Muscle layer of colon (tissue), 2 donors: ENCODE measurements at regions not wholly inside any gene's neighbourhood (a gene's known extent, or its start where the extent isn't known, plus 50 kb on each side); places are given as distances from the start of the nearest gene placed in this dataset.

Experiments used
- H3K27ac ChIP-seq: one replicate; pipeline ENCODE4 v1.7.0; 2013; ENCODE audit warnings: low read depth, mild to moderate bottlenecking, low read length, moderate library complexity
- H3K27me3 ChIP-seq, 2 donors: one replicate each; pipeline ENCODE4 v1.7.0; 2013; ENCODE audit warnings: low read length in 2 of 2, mild to moderate bottlenecking in 2 of 2; ENCODE audit not compliant: insufficient read depth in 2 of 2, control insufficient read depth in 1 of 2
- H3K36me3 ChIP-seq: one replicate; pipeline ENCODE4 v1.7.0; 2013; ENCODE audit warnings: mild to moderate bottlenecking, low read length; ENCODE audit not compliant: insufficient read depth
- H3K4me1 ChIP-seq: one replicate; pipeline ENCODE4 v1.7.0; 2013; ENCODE audit warnings: mild to moderate bottlenecking, low read length; ENCODE audit not compliant: insufficient read depth
- H3K4me3 ChIP-seq, 2 donors: one replicate each; pipeline ENCODE4 v1.7.0; 2013; ENCODE audit warnings: low read length in 2 of 2, low read depth in 1 of 2, mild to moderate bottlenecking in 1 of 2, moderate library complexity in 1 of 2
- H3K9ac ChIP-seq: one replicate; pipeline ENCODE4 v1.7.0; 2013; ENCODE audit warnings: low read length
- H3K9me3 ChIP-seq: one replicate; pipeline ENCODE4 v1.7.0; 2013; ENCODE audit warnings: mild to moderate bottlenecking, low read length
- donor health status: abdominal sarcoma.
- donor health status: Adenocarcinoma of cecum.

DNA sequence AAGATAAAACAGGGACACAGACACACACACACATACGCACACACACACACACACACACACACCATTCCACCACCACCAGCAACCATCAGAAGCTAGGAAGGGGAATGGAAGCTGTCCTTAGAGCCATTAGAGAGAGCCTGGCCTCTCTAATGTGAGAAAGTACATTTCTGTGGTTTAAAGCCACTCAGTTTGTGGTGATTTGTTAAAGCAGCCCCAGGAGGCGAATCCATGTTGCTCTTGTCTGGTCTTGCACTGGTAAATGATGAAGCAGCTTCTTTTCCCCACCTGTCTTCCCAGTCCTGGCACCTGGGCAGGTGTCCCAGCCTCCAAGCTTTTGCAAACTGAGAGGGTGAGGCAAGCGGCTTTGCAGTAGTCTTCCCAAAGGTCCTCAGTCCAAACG is 118.9 kb upstream of the KL start:
- no peaks in the 10 kb centered on the region for H3K27me3 ChIP-seq
- H3K36me3 ChIP-seq, result no peaks in the 10 kb centered on the region
- no peak overlapping the region for H3K9ac ChIP-seq
- H3K4me1 ChIP-seq, result no peaks in the 10 kb centered on the region
- H3K27ac ChIP-seq, result no peak overlapping the region
- H3K9me3 ChIP-seq, result no peaks in the 10 kb centered on the region
- no peak overlapping the region for H3K4me3 ChIP-seq

DNA sequence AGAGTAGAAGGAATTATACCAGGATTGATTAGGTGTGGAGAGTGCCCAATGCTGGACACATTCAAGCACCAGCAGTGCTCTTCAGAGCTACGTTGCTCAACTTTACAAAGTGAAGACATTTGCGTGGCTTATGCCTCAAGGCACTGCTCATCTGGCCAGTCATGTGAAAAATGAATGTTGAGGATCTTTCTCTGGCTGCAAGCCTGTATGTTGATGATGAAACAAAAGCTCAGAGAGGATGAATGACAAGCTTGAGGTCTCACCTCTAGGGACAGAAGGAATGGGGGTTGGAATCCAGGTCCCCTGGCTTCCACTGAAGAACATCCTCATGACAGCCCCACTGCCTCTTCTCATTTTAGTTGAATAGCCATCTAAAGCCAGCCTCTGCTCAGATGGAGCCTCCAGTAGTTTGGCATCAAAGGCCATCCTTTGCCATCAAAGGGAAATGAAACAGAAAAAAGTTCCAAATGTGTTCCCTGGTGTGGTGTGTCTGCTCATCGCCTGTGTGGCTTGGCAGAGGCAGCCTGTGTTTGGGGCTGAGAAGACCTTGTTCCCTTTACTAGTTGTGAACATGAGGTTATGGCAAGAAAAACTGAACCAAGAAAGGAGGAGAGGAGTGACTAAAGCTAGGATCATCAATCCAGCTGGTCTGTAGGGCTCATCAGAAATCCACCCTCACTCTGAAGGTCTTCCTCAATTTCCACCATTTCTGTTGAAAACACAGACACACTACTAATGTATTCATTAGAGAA is 114.0 kb upstream of the KL start:
- H3K9ac ChIP-seq, result no peak overlapping the region

DNA sequence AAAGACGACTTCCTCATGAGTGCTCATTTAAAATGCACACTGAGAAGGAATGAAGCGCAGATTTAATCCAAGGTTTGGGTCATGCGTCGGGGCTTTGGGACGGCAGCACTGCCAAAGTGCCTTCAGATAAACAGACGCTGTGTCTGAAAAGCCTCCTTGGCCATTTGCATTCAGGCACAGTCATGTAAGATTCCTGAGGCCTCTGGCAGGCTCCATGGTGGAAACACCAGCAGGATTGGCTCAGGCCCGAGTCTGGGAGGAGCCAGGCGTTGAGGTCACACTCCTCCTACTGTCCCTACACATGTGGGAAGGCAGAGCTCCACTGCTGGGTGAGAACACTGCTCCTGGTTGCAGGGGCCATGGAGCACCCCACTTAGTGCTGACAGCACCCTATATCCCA is 113.3 kb upstream of the KL start:
- peak overlapping the region; percentile 31 for H3K27ac ChIP-seq
- no peak overlapping the region for H3K9ac ChIP-seq
- H3K27me3 ChIP-seq, result no peaks in the 10 kb centered on the region

More for the DNA sequence above, 114.0 kb upstream of the KL start:
- Histone ChIP-seq H3K27ac (no peak overlapping the region), H3K36me3 (no peaks in the 10 kb centered on the region), H3K27me3 (no peaks in the 10 kb centered on the region), H3K4me3 (no peak overlapping the region), H3K9me3 (no peaks in the 10 kb centered on the region), H3K4me1 (peaks cover 25% of the 10 kb centered on the region)

DNA sequence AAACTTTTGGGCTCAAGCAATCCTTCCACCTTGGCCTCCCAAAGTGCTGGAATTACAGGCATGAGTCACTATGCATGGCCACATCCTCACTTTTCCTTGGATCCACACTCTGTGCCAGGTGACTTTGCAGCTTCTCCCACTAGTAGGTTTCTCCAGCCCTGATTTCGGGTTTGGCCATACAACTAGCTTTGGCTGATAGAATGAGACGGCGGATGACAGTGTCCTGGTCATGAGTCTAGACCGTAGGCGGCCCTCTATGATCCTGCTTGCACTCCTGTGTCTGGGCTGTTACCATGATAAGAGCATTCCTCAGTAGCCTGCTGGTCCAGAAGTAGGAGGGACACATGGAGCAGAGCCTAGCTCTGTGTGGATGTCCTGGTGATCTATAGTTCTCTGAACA is 112.5 kb upstream of the KL start:
- Histone ChIP-seq H3K4me3 (no peak overlapping the region), H3K4me1 (peaks cover 25% of the 10 kb centered on the region), H3K27ac (no peak overlapping the region), H3K9ac (no peak overlapping the region), H3K9me3 (no peaks in the 10 kb centered on the region), H3K27me3 (no peaks in the 10 kb centered on the region), H3K36me3 (no peaks in the 10 kb centered on the region)

More for the DNA sequence above, 113.3 kb upstream of the KL start:
- H3K9me3 ChIP-seq, result no peaks in the 10 kb centered on the region
- H3K4me1 ChIP-seq, result peaks cover 25% of the 10 kb centered on the region
- H3K4me3 ChIP-seq, result no peak overlapping the region
- H3K36me3 ChIP-seq, result no peaks in the 10 kb centered on the region

DNA sequence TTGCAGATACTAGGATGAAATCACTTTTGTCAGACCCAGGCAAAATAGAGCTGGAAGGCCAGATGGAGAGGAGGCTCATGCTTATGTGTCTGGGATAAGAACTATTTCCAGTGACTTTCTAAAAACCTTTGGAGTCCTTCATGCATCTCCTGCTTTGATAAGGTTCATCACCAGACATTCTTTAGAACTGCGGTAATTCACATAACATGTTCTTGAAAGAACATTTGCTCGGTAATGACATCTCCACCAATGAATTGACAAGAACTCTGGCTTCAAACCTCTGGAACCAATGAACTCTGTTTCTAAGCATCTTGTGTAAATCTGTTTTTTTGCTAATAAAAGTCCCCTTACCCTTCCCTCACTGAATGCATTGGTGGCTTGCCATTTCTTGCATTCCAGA is 112.0 kb upstream of the KL start:
- Histone ChIP-seq H3K36me3 (no peaks in the 10 kb centered on the region), H3K4me3 (no peak overlapping the region), H3K9ac (no peak overlapping the region), H3K27me3 (no peaks in the 10 kb centered on the region), H3K27ac (no peak overlapping the region), H3K9me3 (no peaks in the 10 kb centered on the region), H3K4me1 (peaks cover 25% of the 10 kb centered on the region)

DNA sequence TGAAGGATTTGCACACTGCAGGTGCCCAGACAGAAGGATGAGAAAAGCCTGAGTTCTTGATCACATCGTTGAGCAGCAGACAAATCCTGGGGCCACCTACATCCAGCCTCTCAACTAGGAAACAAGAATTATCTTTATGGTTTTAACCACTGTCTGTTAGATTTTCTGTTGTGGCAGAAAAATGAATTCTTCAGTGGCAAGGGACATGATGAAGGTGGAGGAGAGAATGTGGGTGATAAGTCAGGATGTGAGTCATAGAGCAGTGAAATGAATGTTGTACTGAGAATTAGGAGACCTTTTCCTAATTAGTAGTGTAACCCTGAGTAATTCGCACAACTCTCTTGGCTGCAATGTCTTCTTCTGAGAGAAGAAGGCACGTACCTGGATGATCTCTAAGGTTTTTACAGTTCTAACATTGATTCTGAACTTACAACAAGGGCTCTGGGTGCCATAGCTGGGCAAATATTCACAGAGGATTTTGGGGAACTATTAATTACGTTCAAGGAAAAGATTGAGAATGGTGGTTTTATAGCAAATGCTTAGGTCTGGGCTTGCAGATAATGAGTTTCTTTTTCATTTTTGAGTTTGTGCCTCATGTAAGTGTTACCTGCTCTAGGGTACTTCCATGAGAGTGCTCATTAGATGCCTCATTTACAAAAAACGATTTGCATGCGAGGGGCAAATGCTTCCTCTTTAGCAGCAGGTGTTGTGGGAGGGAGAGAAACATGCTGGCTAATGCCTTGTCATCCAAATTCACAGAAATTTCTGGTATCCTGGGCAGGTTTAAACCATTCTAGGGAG is 111.0 kb upstream of the KL start:
- Histone ChIP-seq H3K9ac (no peak overlapping the region), H3K27ac (no peak overlapping the region)

DNA sequence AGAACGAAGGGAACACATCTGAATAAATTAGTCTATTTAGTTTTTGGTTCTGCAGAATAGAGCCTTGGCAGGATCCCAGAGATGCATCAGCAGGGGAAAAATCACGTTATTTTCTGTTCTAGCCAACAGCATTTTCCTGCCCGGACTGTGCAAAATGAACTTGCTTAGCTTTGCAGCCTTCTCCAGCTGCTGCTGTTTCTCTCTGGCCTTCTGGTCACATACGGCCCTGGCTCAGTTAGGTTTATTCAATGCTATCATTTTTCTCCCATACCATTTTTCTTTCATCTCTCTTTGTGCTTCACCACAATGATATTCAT is 110.4 kb upstream of the KL start:
- no peaks in the 10 kb centered on the region for H3K36me3 ChIP-seq
- H3K4me3 ChIP-seq, result no peak overlapping the region
- H3K9ac ChIP-seq, result no peak overlapping the region
- no peaks in the 10 kb centered on the region for H3K9me3 ChIP-seq
- H3K4me1 ChIP-seq, result peaks cover 25% of the 10 kb centered on the region
- no peak overlapping the region for H3K27ac ChIP-seq
- no peaks in the 10 kb centered on the region for H3K27me3 ChIP-seq

More for the DNA sequence above, 111.0 kb upstream of the KL start:
- H3K36me3 ChIP-seq, result no peaks in the 10 kb centered on the region
- peaks cover 25% of the 10 kb centered on the region for H3K4me1 ChIP-seq
- no peak overlapping the region for H3K4me3 ChIP-seq
- H3K9me3 ChIP-seq, result no peaks in the 10 kb centered on the region
- no peaks in the 10 kb centered on the region for H3K27me3 ChIP-seq

DNA sequence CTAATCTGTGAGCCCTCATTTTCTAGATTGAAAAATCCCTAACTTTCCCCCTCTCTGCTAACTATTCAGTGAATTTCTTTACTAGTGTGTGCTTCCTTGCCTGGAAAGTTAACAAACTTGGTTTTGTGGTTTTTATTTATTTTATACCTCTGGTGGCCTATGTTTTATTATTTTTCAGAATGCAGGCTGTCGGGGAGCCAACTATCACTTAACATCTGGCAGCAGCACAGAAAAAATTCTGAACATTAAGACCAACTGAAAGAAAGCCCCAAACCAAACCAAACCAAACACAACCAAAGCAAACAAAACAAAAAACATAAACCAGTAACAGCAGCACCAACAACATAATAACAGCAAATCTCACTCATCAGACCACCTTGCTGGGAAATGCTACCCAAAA is 109.0 kb upstream of the KL start:
- Histone ChIP-seq H3K9me3 (no peaks in the 10 kb centered on the region), H3K9ac (no peak overlapping the region), H3K4me3 (no peak overlapping the region), H3K27me3 (no peaks in the 10 kb centered on the region), H3K27ac (no peak overlapping the region), H3K36me3 (no peaks in the 10 kb centered on the region), H3K4me1 (peaks cover 25% of the 10 kb centered on the region)

DNA sequence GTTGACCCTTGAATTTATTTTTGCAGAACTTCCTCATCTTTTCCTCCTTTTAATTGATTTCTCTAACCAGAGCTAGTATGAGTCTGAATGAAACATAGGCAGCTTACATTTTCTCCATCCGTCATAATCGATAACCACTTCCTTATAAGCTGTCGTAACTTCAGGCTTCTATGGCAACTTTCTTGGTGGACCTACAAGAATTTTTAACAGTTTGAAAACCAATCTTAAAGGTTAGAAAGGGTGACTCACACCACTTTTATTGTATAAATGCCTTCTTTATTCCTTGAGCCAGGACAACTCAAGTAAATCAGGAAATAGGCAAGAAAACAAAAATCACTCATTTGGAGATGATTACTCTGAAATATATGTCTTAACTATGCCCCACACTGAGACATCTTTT is 105.7 kb upstream of the KL start:
- Histone ChIP-seq H3K27ac (no peak overlapping the region), H3K4me1 (peaks cover 17% of the 10 kb centered on the region), H3K9ac (no peak overlapping the region)

DNA sequence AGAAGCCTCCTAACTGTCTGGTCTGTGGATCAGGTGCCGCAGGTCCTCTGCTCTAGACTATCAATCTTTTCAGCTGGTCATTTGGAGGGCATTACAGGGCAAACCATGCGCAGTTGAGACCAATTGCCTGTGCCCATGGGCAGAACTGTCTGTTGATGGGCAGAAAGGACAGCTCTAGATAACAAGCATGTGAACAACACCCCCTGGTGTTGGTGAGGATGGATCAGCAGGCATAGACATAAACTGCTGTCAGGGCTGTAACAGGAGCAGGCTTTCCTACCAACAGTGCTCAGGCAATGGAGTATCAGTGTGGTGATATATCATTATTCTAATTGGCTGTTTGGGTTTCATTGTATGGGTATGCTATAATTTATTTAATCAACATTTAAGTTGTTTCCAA is 104.7 kb upstream of the KL start:
- H3K27ac ChIP-seq, result no peak overlapping the region
- H3K9me3 ChIP-seq, result no peaks in the 10 kb centered on the region
- no peak overlapping the region for H3K4me3 ChIP-seq
- peaks cover 7% of the 10 kb centered on the region for H3K4me1 ChIP-seq
- no peaks in the 10 kb centered on the region for H3K36me3 ChIP-seq
- no peaks in the 10 kb centered on the region for H3K27me3 ChIP-seq
- H3K9ac ChIP-seq, result no peak overlapping the region

More for the DNA sequence above, 105.7 kb upstream of the KL start:
- no peaks in the 10 kb centered on the region for H3K27me3 ChIP-seq
- H3K36me3 ChIP-seq, result no peaks in the 10 kb centered on the region
- no peaks in the 10 kb centered on the region for H3K9me3 ChIP-seq
- H3K4me3 ChIP-seq, result no peak overlapping the region

DNA sequence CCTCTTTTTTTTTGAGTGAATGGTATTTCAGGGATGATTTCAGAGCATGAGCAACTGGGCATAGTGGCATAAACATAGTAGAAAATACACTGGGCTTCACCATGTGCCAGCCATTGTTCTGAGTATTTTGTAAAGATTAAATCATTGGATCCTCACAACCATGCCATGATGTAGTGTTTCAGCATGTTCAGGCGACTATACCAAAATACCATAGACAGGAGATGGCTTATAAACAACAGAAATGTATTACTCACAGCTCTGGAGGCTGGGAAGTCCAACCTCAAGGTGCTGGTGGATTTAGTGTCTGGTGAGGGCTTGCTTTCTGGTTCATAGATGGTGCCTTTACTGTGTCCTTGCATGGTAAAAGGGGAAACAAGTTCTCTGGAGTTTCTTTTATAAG is 101.5 kb upstream of the KL start:
- Histone ChIP-seq H3K4me3 (no peak overlapping the region), H3K9ac (no peak overlapping the region), H3K36me3 (no peaks in the 10 kb centered on the region), H3K9me3 (no peaks in the 10 kb centered on the region), H3K4me1 (no peaks in the 10 kb centered on the region), H3K27me3 (no peaks in the 10 kb centered on the region), H3K27ac (no peak overlapping the region)

DNA sequence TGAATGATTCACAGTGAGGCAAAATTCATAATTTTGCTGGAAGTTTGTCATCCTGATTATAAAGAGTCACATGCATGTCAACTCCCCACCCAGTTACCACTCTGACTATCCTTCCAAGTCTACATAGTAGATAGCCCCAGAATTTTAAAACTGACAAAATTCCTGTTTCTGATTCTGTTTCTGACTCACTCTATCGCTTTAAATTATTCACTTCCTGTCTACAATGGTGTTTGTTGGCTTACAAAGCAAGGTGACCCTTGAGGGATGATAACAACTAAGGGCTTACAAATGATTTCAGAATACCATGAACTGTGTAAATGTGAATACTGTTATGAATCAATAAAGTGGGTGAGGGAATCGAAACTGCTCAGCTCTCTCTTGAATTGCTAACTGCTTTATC is 98.7 kb upstream of the KL start:
- no peak overlapping the region for H3K4me3 ChIP-seq
- no peaks in the 10 kb centered on the region for H3K27me3 ChIP-seq
- H3K9ac ChIP-seq, result no peak overlapping the region
- no peak overlapping the region for H3K27ac ChIP-seq
- no peaks in the 10 kb centered on the region for H3K9me3 ChIP-seq
- H3K4me1 ChIP-seq, result no peaks in the 10 kb centered on the region
- H3K36me3 ChIP-seq, result no peaks in the 10 kb centered on the region
